DOHH2 (cell line): ENCODE measurements at regions not wholly inside any gene's neighbourhood (a gene's known extent, or its start where the extent isn't known, plus 50 kb on each side); places are given as distances from the start of the nearest gene placed in this dataset.
"Not testable (repeated sequence)": the region's sequence is repeated elsewhere in the genome, so short reads cannot be mapped to it uniquely, and the experiment has no call there.

Experiments used
- EZH2phosphoT487 ChIP-seq: fragments of 200-600 bp; sonication (generic); IDR thresholded peaks from 2 replicates; pipeline ENCODE4 v1.6.1; 2017; ENCODE audit warnings: borderline replicate concordance, mild to moderate bottlenecking, antibody characterized with exemption, low read length, moderate library complexity, mixed read lengths
- TF ChIP-seq, protein P1 (sequence below): fragments of 200-600 bp; sonication (generic); IDR thresholded peaks from one replicate; pipeline ENCODE4 v1.5.1; 2014; ENCODE audit warnings: antibody characterized with exemption, mild to moderate bottlenecking, low read depth, low read length; ENCODE audit not compliant: poor library complexity, severe bottlenecking

DNA sequence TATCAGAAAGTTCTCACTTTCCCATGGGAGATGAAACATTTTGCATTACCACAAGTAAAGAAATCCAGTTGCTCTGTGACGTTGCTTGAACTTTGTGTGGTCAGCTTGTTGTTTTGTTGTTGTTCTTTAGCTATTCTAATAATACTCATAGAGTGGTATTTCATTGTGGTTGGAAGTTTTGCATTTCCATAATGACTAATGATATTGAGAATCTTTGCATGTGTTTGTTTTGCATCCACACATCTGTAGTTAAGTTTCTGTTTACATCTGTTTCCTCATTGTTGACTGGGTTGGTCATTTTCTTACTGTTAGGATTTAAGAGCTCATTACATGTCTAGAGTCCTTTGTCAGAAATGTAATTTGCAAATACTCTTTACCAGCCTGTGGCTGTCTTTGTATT, 133.2 kb upstream of the LRRC61 start:
- TF ChIP-seq, protein P1, sequence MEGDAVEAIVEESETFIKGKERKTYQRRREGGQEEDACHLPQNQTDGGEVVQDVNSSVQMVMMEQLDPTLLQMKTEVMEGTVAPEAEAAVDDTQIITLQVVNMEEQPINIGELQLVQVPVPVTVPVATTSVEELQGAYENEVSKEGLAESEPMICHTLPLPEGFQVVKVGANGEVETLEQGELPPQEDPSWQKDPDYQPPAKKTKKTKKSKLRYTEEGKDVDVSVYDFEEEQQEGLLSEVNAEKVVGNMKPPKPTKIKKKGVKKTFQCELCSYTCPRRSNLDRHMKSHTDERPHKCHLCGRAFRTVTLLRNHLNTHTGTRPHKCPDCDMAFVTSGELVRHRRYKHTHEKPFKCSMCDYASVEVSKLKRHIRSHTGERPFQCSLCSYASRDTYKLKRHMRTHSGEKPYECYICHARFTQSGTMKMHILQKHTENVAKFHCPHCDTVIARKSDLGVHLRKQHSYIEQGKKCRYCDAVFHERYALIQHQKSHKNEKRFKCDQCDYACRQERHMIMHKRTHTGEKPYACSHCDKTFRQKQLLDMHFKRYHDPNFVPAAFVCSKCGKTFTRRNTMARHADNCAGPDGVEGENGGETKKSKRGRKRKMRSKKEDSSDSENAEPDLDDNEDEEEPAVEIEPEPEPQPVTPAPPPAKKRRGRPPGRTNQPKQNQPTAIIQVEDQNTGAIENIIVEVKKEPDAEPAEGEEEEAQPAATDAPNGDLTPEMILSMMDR, result not testable (repeated sequence)
- TF ChIP-seq EZH2phosphoT487, result not testable (repeated sequence)
